H1 (cell line): ENCODE measurements at regions not wholly inside any gene's neighbourhood (a gene's known extent, or its start where the extent isn't known, plus 50 kb on each side); places are given as distances from the start of the nearest gene placed in this dataset.

Source experiments
- CEBPB ChIP-seq: IDR thresholded peaks from 2 replicates; pipeline ENCODE4 v1.6.1; 2012; ENCODE audit warnings: low read depth, low read length
- YY1 ChIP-seq: IDR thresholded peaks from 2 replicates; pipeline ENCODE4 v1.6.1; 2011; ENCODE audit warnings: low read depth, mild to moderate bottlenecking, low read length

DNA sequence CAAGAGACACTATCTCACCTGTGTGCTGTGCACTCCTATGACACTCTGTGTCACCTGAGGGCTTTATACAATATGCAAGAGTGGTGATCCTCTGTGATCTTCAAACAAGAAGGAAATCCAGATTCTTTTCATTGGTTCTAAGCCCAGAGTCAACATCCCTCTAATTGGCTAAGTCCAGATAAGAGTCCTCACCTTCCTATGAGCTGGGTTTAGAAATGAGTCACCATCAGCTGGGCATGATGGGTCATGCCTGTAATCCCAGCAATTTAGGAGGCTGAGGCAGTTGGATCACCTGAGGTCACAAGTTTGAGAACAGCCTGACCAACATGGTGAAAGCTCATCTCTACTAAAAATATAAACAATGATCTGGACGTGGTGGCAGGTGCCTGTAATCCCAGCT is 144.4 kb downstream of the ZNF675 start:
- no peak for TF ChIP-seq YY1
- TF ChIP-seq CEBPB, result no peak
